PFSK-1 (cell line): ENCODE measurements at regions not wholly inside any gene's neighbourhood (a gene's known extent, or its start where the extent isn't known, plus 50 kb on each side); places are given as distances from the start of the nearest gene placed in this dataset.

Experiments
- FOXP2 ChIP-seq: optimal IDR thresholded peaks from 2 replicates; pipeline ENCODE3; 2011; ENCODE audit warnings: borderline replicate concordance, control low read depth, inconsistent platforms; ENCODE audit not compliant: insufficient read depth; ENCODE audit errors: extremely low read length, extremely low read depth
- POLR2AphosphoS5 ChIP-seq: IDR thresholded peaks from 2 replicates; pipeline ENCODE4 v1.6.1; 2012; ENCODE audit warnings: low read depth, mild to moderate bottlenecking, control low read depth, low read length, moderate library complexity
- REST ChIP-seq, 2 experiments: IDR thresholded peaks; 2 replicates each; pipeline versions ENCODE4 v1.6.1 to v1.8.0; 2011 to 2012; ENCODE audit warnings: low read depth in 2 of 2, low read length in 2 of 2, control low read depth in 1 of 2, inconsistent platforms in 1 of 2, mild to moderate bottlenecking in 1 of 2, moderate library complexity in 1 of 2; ENCODE audit not compliant: insufficient read depth in 1 of 2
- SIN3A ChIP-seq: IDR thresholded peaks from 2 replicates; pipeline ENCODE4 v1.6.1; 2012; ENCODE audit warnings: mild to moderate bottlenecking, low read length, moderate library complexity, borderline replicate concordance; ENCODE audit not compliant: insufficient read depth
- TAF1 ChIP-seq: IDR thresholded peaks from 2 replicates; pipeline ENCODE4 v1.6.1; 2012; ENCODE audit warnings: low read length, control low read depth, borderline replicate concordance; ENCODE audit not compliant: insufficient read depth

DNA sequence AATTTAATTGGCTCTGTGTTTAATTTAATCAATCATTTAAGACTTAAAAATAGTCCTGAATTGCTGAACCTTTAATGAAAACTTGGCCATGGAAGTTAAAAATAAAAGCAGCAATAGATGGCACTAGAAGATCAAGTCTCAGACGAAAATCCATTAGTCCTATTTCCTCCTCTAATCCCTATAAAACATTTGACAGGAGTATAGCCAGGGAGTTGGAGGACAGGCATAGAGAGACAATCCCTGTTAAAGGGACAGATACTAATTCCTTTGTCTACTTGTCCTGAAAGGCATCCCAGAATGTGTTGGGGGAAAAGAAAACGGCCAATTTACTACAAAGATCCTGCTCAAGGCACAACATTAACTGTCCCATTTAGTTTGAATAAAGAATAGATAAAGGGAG is 276.3 kb upstream of the TACR3 start:
- TF ChIP-seq REST (IDR thresholded peaks at IDR 0.05; ENCODE audit: insufficient read depth in 1 of 2, low read depth in 2 of 2, low read length in 2 of 2): no peak
- no peak for TF ChIP-seq POLR2AphosphoS5
- TF ChIP-seq FOXP2: no peak
- no peak for TF ChIP-seq TAF1
- no peak for TF ChIP-seq SIN3A

DNA sequence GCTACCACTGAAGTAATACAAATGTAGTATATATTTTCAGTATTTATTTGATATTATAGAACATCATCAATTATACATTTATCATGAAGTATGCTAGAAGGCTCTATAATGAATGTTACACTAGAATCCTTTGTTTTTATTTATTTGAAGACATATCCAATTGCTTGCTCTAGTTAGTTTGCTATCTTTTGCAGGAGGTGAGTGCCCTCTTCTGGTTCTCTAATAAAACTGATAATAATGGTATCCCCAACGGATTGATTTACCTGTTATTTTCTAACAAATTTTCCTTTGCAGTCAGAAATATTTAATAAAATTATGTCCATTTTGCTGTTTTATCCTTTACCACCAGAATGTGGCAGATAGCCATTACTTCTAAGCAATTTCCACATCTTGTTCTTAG is 274.3 kb upstream of the TACR3 start:
- TF ChIP-seq POLR2AphosphoS5 (no peak), SIN3A (no peak), TAF1 (no peak), REST (IDR thresholded peaks at IDR 0.05; ENCODE audit: insufficient read depth in 1 of 2, low read depth in 2 of 2, low read length in 2 of 2) (no peak), FOXP2 (no peak)

- TF ChIP-seq POLR2AphosphoS5 (no peak), SIN3A (no peak), REST (IDR thresholded peaks at IDR 0.05; ENCODE audit: insufficient read depth in 1 of 2, low read depth in 2 of 2, low read length in 2 of 2) (no peak), TAF1 (no peak)
Measured at GRCh38 chr4:103982454-103982853, 262.7 kb upstream of the TACR3 start.

- TF ChIP-seq REST (IDR thresholded peaks at IDR 0.05; ENCODE audit: insufficient read depth in 1 of 2, low read depth in 2 of 2, low read length in 2 of 2) (no peak), SIN3A (no peak), POLR2AphosphoS5 (no peak), TAF1 (no peak), FOXP2 (no peak)
Measured at GRCh38 chr4:103948244-103949018, 228.6 kb upstream of the TACR3 start.

- no peak for TF ChIP-seq SIN3A
- TF ChIP-seq FOXP2: no peak
- no peak for TF ChIP-seq POLR2AphosphoS5
- no peak for TF ChIP-seq TAF1
- TF ChIP-seq REST (IDR thresholded peaks at IDR 0.05; ENCODE audit: insufficient read depth in 1 of 2, low read depth in 2 of 2, low read length in 2 of 2): no peak
Measured at GRCh38 chr4:103947617-103948016, 227.8 kb upstream of the TACR3 start.
